DMS 273 treated with DMSO at 0.1 percent for 48 hours (cell line): ENCODE measurements at regions not wholly inside any gene's neighbourhood (a gene's known extent, or its start where the extent isn't known, plus 50 kb on each side); places are given as distances from the start of the nearest gene placed in this dataset.

Experiments
- DNase-seq: peaks from one replicate; lab custom pipeline; 2025; lab: John Stamatoyannopoulos, UW

DNA sequence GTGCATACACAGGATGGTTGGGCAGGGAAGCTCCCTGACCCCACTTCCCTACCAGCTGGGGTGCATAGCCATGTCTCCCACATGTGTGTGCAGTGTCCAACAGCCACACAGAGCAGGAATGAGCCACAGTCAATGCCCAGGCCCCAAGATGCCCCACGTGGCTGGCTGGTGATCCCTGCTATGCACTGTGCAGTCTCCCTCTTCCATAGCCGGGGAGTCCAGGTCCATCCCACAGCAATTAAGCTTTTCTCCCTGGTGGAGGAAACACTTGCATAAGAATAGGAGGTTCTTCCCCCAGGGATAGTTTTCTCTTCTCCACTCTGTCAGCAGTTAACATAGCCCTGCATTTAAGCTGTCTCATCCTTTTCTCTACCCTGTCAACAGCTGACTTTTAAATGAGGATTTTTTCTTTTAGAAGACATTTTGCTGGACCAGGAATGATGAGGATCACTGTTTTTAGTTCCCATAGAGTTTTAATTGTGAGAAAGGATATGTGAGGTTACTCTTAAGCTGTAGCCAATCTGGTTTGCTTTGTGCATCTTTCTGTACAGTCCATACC, 396.5 kb upstream of the VWC2 start:
- DNase-seq, result no peak

DNA sequence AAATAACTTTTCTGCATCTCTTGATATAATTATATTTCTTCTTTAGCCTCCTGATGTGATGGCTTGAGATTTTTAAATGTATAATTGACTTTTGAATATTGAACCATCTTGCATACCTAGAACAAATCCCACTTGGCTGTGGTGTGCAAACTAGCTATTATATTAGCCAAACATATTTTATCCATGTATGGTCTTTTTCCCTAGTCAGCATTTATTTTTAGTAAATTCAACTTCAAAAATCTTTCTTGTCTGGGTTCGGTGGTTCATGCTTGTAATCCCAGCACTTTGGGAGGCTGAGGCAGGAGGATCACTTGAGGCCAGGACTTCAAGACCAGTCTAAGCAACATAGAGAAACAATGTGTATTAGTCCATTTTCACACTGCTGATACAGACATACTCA, 386.6 kb upstream of the VWC2 start:
- DNase-seq, result no peak

DNA sequence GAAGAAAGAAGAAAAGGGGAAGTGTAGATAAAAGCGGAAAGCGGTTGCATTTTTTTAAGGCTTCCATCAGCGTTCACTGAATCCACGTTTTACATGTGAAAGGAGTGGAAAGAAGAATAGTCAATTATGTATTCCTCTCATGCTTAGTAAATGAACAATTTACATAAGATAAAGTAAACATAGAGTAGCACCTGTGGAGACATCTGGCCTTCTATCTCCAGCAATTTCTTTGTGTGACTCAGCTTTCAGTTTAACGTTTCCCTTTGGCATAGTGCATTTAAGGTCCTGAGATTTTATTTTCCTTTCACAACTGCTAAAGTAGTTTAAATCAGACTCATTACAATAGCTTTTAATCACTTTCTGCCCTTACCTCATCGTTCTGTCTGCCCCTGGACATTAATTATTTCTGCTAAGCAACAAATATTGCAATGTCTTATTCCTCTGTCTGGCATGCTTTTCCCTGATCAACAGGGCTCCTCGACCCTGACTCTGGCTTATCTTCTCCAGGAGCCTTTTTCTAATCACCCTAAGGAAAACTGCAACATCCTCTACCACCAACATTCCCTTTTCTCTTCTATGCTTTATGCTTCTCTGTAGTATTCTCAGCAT, 383.5 kb upstream of the VWC2 start:
- peak; percentile 24 for DNase-seq

DNA sequence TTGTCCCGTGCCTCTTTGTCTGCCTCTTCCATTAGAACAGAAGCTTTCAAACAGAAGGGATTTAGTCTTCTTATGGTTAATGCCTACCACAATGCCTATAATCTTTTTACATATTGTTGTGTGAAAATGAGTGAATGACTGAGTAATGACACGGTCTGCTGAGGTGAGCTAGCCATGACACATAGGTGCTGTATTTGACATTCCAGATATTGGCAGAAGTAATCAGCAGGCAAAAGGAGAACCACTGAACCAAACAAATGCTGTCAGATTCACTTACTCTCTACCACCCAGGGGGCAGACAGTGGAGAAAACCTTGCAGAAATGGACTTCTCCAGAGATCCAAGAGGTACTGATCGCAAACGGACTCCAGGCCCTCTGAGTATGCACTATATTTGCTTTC, 377.2 kb upstream of the VWC2 start:
- no peak for DNase-seq

DNA sequence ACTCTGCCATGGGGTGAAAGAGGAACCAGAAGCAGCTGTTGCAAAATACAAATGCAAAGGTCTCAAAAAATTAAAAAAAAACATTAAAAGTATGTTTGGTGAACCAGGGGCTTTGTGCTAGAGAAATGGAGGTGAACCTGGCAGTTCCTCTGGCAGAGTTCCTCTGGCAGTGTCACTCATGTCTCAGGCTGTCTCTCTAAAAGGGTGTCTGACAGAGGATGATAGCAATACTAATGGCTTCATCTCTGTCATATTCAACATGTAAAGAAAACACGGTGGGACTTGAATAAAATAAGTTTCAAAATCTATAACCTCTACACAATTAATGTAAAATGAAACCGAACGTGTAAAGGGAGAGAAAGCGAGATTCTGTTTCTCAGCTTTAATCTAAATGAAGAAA, 375.7 kb upstream of the VWC2 start:
- no peak for DNase-seq

DNA sequence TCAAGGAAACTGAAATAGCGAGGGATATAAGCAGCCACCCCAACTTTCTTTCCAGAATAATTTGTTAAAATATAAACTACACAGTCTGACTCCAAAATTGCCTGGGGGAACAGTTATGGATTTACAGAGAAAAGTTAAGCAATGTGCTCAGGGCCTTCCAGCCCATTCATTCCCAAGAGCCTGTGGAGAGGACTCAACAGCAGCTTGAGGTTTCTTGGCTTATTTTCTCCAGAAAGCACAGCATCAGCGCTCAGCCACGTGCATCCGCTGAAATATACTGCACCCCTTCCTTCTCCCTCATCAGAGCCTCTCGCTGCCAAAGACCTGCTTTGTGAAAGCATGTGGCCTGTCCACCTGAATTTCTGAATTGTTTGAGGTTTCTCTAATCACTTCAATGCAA, 375.2 kb upstream of the VWC2 start:
- no peak for DNase-seq

DNA sequence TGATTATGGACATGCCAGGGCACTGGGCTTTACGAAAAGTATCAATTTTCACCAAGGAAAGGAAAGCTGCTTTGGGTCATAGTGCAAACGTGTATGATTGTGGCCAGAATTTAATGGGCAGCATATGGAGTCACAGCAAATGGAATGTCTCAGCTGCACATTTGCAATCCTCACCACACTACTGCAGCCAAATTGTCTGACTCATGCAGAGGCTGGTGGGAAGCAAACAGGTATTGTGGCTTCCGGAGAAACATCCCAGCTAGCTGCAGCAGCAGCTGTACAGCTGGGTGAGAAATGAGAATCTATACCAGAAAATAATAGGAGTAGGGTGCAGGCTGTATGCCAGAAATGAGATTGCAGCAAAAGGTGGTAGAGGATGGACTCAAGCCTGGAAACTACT, 374.7 kb upstream of the VWC2 start:
- peak; percentile 20 for DNase-seq

DNA sequence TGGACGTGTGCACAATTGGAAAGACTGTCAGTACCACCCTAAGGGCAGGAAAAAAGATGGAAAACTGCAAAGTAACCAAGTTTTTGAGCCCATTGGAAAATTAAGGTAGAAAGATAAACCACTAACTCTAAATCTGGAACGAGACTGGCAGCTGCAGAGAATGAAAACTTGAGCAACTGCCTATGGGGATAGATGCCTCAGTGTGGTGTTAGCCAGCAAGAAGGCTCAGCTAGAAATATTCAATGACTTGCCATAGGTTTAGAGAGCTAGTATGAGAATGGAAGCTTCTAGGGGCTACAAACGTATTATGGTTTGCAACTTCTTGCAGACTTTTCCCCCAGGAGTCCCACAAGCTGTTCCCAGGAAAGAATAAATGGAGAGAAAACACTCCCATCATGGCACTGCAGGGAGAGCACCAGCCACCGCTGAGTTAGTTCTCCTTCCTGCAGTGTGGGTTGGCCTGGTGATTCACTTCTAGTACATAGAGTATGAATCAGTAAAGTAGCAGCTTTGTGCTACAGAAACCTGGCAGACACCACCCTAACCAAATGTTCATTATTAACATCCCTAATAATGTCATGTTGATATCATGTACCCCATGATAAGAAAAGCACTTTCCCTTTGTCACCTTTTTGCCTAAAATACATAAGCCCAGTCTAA, 372.4 kb upstream of the VWC2 start:
- no peak for DNase-seq

DNA sequence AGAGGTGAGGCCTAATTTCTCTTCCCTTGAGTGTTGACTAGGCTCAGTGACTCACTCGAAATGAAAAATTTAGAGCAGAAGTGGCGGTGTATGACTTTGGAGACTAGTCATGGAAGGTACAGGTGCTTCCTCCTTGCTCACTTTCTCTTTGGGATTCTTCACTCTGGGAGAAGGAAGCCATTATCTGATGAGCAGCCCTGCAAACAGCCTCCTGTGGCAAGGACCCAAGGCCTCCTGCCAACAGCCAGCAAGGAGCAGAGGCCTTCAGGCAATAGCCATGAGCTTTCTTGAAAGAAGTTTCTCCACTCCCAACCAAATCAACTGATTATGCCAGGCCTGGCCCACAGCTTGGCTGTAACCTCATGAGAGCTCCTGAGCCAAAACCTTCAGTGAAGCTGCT, 369.6 kb upstream of the VWC2 start:
- no peak for DNase-seq

DNA sequence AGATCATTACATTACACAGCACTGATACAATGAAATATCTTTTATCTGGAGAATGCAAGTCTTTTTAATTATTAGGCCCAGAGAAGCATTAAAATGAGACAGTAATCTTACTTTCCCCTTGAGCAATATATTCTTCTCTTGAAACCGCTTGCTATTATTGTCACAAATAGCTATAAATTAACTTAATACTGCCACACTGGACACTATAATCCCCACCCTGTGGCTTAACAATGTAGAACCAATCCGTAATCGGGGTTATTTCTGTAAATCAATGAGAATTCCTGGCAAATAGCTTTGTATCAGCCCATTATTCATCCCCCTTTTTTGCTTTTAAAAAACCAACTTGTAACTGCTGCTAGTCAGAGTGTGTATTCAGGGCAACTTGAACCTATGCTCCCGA, 366.2 kb upstream of the VWC2 start:
- DNase-seq, result no peak

DNA sequence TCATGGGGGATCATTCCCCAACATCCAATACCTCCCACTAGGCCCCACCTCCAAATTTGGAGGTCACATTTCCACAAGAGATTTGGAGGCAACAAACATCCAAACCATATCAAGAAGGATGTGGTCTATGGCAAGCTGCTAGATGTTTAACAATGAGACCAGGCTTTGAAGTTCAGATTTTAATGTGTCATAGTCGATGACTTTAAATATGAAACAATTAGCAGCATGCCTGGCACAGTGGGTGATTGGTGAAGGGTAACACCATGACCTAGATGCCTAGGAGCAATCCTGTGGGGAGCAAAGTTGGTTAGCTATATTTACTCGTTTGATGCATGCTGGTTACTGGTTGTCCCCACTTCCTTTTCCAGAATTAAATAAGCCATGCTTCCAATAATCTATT, 356.4 kb upstream of the VWC2 start:
- no peak for DNase-seq

DNA sequence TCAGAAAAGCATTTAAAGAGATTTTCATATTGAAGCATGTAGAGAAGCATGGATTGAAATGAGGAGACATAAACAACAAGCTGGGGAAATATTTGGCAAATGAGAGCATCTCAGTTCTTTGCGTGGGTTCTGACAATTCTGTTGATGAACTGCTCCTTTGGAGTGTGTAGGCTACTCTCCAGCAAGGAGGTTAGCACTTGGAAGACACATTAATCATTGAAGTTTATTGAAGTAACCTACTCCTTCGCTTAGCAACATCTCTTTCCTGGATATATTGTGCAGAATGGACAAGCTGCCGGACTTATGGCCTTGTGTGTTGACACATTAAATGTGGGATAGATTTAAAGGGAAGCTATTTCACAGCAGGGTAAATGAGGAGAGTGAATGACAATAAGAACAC, 354.5 kb upstream of the VWC2 start:
- no peak for DNase-seq

DNA sequence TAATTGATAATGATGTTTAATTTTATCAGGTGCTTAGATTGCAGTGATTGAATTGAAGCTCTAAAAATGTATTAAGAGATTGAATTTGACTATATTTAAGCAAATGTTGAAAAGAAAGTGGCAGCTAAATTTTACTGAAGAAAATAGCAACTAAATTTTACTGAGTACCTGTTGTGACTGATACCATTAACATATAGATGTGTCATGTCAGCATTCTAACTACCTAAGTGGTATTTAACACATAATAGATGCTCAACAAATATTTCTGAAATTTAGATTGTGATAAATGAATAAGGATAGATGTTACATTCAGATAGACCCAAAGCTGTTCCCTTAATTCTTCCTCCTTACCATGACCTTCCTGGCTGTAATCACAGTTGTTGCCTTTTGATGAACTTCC, 350.9 kb upstream of the VWC2 start:
- DNase-seq, result no peak

DNA sequence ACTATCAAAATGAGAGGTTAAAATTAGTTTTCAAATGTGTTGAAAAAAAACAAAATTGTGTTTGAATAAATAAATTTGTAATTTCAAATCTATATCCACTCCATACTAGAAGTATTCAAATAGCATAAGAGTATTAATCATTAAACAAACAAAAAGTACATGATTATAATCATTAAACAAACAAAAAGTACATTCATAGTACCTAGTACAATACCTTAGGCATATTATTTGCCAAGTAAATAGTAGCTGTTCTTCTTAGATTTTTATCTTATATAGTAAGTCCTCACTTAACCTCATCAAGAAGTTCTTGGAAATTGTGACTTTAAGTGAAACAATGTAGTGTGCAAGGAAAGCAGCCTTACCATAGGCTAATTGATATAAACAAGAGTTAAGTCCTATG, 349.3 kb upstream of the VWC2 start:
- DNase-seq, result no peak

DNA sequence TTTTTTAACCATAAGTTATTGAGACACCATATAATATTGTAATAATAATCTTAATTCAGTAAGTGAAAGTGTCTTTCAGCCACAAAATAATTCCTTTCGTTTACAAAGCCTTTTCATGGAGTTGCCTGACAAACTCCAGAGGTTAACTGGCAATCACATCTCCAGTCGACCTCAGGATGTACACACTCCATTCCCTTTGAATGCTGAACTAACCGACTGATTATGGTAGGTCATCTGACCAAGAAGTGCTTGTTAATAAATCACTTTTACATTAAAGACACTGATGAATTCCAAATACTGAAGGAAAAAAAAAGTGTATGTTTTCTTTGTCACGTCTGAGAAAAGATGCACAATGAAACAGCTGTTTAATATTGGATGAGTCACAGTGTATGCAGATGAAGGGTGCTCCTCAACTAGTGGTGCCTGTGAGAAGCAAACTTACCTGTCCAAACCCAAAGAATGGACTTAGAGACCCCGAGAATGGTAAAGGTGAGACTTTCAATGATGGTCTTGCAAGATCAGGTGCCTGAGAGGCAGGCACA, 348.1 kb upstream of the VWC2 start:
- no peak for DNase-seq

DNA sequence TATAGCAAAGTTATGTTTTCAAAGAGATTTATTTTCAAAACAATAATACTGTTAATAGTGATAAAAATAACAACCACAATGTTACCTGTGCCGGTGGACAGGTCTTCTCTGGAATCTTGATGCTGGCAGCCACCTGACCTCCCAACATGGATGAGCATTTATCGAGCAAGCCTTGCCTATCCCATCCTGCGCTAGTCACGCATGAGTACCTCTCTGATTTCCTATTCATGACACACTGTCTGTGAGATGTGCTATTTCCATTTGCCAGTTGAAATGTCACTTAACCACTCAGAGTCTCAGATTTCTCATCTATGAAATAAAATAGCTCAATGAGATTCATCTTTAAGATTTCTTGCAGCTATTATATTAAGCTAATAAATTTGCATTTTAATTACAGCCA, 341.2 kb upstream of the VWC2 start:
- DNase-seq, result no peak

DNA sequence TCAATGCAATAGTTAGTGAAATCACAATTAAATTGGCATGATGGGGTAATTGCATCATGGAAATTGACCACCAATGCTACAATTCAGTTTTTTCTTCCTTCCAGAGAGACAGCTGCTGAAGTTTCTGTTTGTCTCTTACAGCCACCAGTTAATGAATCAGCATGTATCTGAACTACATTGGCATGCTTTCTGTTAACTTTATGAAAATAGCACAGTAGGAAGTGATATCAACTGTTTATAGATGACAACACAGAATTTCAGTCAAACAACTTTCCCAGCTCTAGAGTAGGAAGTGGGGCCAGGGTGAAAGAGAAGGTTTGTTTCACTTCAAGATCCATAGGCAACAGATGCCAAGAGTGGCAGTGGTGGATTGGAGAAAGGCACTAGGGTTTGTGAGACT, 339.6 kb upstream of the VWC2 start:
- no peak for DNase-seq

DNA sequence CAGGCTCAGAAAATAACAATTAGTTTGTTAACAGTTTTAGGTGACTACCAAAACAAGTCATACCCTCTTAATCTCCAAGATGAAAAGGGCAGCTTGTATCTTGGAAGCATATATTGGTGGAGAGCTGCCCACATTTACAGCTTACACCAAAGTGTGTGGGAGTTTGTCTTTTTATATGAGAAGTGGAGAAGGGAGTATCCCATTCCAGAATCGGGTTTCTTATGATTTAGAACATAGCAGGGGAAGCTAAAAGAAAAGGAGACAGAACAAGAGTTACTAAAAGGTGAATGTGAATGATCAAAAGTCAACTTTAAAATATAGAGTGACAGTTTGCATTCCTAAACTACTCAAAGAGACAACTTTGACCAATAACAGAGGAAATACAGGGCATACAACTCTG, 338.6 kb upstream of the VWC2 start:
- DNase-seq, result no peak

DNA sequence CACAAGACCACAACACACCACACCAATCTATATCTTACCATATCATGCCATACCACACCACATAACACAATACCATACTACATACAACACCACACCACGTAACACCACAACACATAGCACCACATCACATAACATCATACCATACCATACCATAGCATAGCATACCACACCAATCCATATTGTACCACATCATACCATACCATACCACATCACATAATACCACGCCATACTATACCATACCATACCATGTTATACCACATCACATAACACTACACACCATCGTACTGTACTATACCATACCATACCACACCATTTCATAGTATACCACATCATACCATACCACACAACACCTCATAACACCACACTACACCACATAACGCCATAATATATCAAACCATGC, 335.2 kb upstream of the VWC2 start:
- no peak for DNase-seq

DNA sequence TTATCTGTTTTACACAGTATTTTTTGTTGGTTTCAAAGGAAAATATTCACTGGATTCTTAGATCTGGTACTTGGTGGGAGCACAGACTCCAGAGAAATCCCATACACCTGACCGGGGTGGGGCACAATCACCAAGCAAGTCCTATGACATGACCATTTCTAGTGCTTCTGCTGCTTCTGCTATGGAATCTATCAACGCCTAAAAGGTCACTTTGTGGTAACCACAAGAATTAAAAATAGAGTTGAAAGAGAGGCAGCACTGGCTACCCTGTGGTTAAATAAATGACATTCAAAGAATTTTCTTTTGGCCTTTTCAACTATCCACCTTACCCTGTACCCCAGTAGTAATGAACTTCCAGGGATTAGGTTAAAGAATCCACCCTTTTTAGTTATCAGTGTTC, 329.9 kb upstream of the VWC2 start:
- no peak for DNase-seq

DNA sequence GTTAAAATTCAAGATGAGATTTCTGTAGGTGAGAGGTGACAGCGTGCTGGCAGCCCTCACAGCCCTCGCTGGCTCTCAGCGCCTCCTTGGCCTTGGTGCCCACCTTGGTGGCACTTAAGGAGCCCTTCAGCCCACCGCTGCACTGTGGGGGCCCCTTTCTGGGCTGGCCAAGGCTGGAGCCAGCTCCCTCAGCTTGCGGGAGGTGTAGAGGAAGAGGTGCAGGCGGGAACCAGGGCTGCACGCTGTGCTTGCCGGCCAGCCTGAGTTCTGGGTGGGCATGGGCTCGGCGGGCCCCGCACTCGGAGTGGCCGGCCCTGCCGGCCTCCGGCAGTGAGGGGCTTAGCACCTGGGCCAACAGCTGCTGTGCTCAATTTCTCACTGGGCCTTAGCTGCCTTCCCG, 320.0 kb upstream of the VWC2 start:
- no peak for DNase-seq

DNA sequence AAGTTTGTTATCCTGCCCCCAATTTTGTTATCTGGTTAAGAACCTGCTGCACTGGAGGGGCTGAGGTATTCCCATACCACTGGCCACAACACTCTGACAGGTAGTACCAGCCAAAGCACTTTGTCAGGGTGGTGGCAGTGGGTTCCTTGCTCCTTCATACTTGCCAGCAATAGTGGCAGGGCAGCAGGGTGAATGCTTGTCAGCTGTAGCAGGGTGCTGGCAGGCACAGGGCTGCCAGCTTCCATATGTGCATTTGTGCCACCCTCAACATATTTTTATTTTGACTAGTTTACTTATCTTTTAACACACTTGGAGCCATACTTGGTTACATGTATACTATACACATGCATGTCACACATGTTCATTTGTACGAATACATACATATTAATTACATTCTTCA, 294.0 kb upstream of the VWC2 start:
- no peak for DNase-seq

DNA sequence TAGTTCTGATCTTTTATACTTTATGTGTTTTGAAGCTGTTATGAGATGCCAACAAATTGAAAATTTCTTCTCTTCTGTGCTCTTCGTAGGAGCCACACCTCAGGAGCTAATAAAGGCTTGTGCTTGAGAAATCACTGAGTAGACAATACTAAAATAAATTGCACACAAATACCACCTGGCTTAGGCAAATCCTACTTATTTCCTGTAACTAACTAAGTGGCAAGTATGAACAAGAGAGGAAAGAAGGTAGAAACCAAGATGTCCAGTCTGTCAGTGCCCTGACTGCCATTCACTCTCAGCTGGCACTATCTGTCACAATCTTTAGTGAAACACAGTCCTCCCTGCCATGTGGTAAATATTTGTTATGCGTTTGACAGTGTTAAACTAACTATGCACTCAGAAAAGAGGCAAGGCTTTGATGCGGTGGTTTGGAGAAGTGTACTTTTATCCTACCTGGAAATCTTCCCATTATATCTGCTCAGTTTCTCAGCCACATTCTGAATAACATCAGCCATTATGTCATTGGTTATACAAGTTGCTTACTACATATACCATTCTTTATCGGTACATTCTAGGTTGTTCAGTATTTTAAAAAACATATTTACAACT, 293.4 kb upstream of the VWC2 start:
- no peak for DNase-seq
